ENCODE measurements at regions not wholly inside any gene's neighbourhood (a gene's known extent, or its start where the extent isn't known, plus 50 kb on each side); places are given as distances from the start of the nearest gene placed in this dataset.

- no peak for DNase-seq
- no peaks in the 10 kb centered on the region for H3K9me3 Mint-ChIP-seq
- H3K36me3 ChIP-seq (ENCODE audit: control insufficient read depth, insufficient read depth, low read length), result no peaks in the 10 kb centered on the region
- no peak overlapping the region for H3K4me3 Mint-ChIP-seq
- no peak overlapping the region for H3K27ac Mint-ChIP-seq
- no peak for TF ChIP-seq CTCF (conservative IDR thresholded peaks at IDR 0.05)
- no peaks in the 10 kb centered on the region for H3K9me3 ChIP-seq (ENCODE audit: control insufficient read depth, low read length)
- 97 to 100% methylated on average over 2 to 3 of the region's 3 CpGs for WGBS, 2 experiments (ENCODE audit: insufficient coverage in 1 of 2, insufficient read length in 1 of 2)
- H3K27ac ChIP-seq (ENCODE audit: low read depth, low read length), result no peak overlapping the region
- no peaks in the 10 kb centered on the region for H3K4me1 ChIP-seq (ENCODE audit: control insufficient read depth, insufficient read depth, low read length)
- H3K4me3 ChIP-seq (ENCODE audit: low read length), result no peak overlapping the region
- H3K36me3 Mint-ChIP-seq (ENCODE audit: low read depth), result no peaks in the 10 kb centered on the region
- H3K27me3 ChIP-seq (ENCODE audit: control insufficient read depth, insufficient read depth, low read length, poor library complexity, severe bottlenecking), result no peaks in the 10 kb centered on the region
- H3K4me1 Mint-ChIP-seq, result no peaks in the 10 kb centered on the region
- H3K27me3 Mint-ChIP-seq (ENCODE audit: insufficient read depth), result no peaks in the 10 kb centered on the region
- no peak overlapping the region for H3K9ac ChIP-seq (ENCODE audit: extremely low read depth, low read length, poor library complexity, severe bottlenecking)
Observed at GRCh38 chr5:124856726-124857125, 110.3 kb upstream of the ZNF608 start.

GRCh38 chr5:124858612-124859011, 112.2 kb upstream of the ZNF608 start:
- Mint-ChIP-seq H3K27ac (no peak overlapping the region), H3K36me3 (ENCODE audit: low read depth) (no peaks in the 10 kb centered on the region), H3K9me3 (peaks cover 6% of the 10 kb centered on the region), H3K4me1 (no peaks in the 10 kb centered on the region), H3K4me3 (no peak overlapping the region), H3K27me3 (ENCODE audit: insufficient read depth) (no peaks in the 10 kb centered on the region)
- no peaks in the 10 kb centered on the region for H3K27me3 ChIP-seq (ENCODE audit: control insufficient read depth, insufficient read depth, low read length, poor library complexity, severe bottlenecking)
- 91 to 94% methylated on average over 2 of the region's 2 CpGs for WGBS, 2 experiments (ENCODE audit: insufficient coverage in 1 of 2, insufficient read length in 1 of 2)
- no peak overlapping the region for H3K4me3 ChIP-seq (ENCODE audit: low read length)
- no peaks in the 10 kb centered on the region for H3K36me3 ChIP-seq (ENCODE audit: control insufficient read depth, insufficient read depth, low read length)
- H3K9ac ChIP-seq (ENCODE audit: extremely low read depth, low read length, poor library complexity, severe bottlenecking), result no peak overlapping the region
- H3K9me3 ChIP-seq (ENCODE audit: control insufficient read depth, low read length), result no peaks in the 10 kb centered on the region
- no peaks in the 10 kb centered on the region for H3K4me1 ChIP-seq (ENCODE audit: control insufficient read depth, insufficient read depth, low read length)
- TF ChIP-seq CTCF (conservative IDR thresholded peaks at IDR 0.05), result no peak
- DNase-seq, result no peak
- H3K27ac ChIP-seq (ENCODE audit: low read depth, low read length), result no peak overlapping the region

DNA sequence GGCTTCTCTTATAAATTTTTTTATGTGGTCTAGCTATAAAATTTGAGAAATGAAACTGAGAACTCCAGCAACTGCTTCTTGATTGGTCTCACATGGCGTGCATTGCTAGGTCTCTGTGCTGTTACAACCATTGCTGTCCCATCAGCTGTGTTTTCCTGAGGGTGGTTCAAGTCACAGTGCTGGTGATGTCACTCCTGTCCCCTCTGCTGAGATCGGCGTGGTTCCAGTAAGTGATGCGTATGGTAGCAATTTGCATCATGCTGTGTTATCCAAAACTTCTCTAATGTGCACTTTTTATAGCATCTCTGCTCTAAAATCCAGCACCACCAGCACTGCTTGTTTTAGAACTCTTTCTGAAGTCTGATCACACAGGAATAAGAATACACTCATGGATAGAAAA, 112.6 kb upstream of the ZNF608 start:
- Histone ChIP-seq H3K9ac (ENCODE audit: extremely low read depth, low read length, poor library complexity, severe bottlenecking) (no peak overlapping the region), H3K4me1 (ENCODE audit: control insufficient read depth, insufficient read depth, low read length) (no peaks in the 10 kb centered on the region), H3K4me3 (ENCODE audit: low read length) (no peak overlapping the region), H3K27me3 (ENCODE audit: control insufficient read depth, insufficient read depth, low read length, poor library complexity, severe bottlenecking) (no peaks in the 10 kb centered on the region), H3K27ac (ENCODE audit: low read depth, low read length) (no peak overlapping the region), H3K36me3 (ENCODE audit: control insufficient read depth, insufficient read depth, low read length) (no peaks in the 10 kb centered on the region), H3K9me3 (ENCODE audit: control insufficient read depth, low read length) (no peaks in the 10 kb centered on the region)
- H3K4me3 Mint-ChIP-seq, result no peak overlapping the region
- DNase-seq, result no peak
- H3K9me3 Mint-ChIP-seq, result peaks cover 8% of the 10 kb centered on the region
- no peaks in the 10 kb centered on the region for H3K4me1 Mint-ChIP-seq
- no peaks in the 10 kb centered on the region for H3K27me3 Mint-ChIP-seq (ENCODE audit: insufficient read depth)
- H3K36me3 Mint-ChIP-seq (ENCODE audit: low read depth), result no peaks in the 10 kb centered on the region
- 93 to 96% methylated on average over 4 of the region's 4 CpGs for WGBS, 2 experiments (ENCODE audit: insufficient coverage in 1 of 2, insufficient read length in 1 of 2)
- TF ChIP-seq CTCF (conservative IDR thresholded peaks at IDR 0.05), result no peak
- no peak overlapping the region for H3K27ac Mint-ChIP-seq
